ENCODE measurements at regions not wholly inside any gene's neighbourhood (a gene's known extent, or its start where the extent isn't known, plus 50 kb on each side); places are given as distances from the start of the nearest gene placed in this dataset.

GRCh38 chr20:63127700-63128364, 88.1 kb downstream of the YTHDF1 start:
- DNase-seq (ENCODE audit: low spot score) = no peak
- no peak for TF ChIP-seq CTCF (IDR thresholded peaks at IDR 0.05)
- H3K27ac ChIP-seq = no peak overlapping the region
- H3K4me3 ChIP-seq = no peak overlapping the region

GRCh38 chr20:63126876-63127699, 88.8 kb downstream of the YTHDF1 start:
- TF ChIP-seq CTCF (IDR thresholded peaks at IDR 0.05) = no peak
- DNase-seq (ENCODE audit: low spot score) = no peak
- Histone ChIP-seq H3K4me3 (no peak overlapping the region), H3K27ac (no peak overlapping the region)

- Histone ChIP-seq H3K27ac (no peak overlapping the region), H3K4me3 (no peak overlapping the region)
- peak; percentile 58 for DNase-seq (ENCODE audit: low spot score)
- no peak for TF ChIP-seq CTCF (IDR thresholded peaks at IDR 0.05)
Observed at GRCh38 chr20:63125838-63126601, 89.9 kb downstream of the YTHDF1 start.

GRCh38 chr20:63125581-63125837, 90.4 kb downstream of the YTHDF1 start:
- Histone ChIP-seq H3K4me3 (no peak overlapping the region), H3K27ac (no peak overlapping the region)
- no peak for DNase-seq (ENCODE audit: low spot score)
- no peak for TF ChIP-seq CTCF (IDR thresholded peaks at IDR 0.05)

DNA sequence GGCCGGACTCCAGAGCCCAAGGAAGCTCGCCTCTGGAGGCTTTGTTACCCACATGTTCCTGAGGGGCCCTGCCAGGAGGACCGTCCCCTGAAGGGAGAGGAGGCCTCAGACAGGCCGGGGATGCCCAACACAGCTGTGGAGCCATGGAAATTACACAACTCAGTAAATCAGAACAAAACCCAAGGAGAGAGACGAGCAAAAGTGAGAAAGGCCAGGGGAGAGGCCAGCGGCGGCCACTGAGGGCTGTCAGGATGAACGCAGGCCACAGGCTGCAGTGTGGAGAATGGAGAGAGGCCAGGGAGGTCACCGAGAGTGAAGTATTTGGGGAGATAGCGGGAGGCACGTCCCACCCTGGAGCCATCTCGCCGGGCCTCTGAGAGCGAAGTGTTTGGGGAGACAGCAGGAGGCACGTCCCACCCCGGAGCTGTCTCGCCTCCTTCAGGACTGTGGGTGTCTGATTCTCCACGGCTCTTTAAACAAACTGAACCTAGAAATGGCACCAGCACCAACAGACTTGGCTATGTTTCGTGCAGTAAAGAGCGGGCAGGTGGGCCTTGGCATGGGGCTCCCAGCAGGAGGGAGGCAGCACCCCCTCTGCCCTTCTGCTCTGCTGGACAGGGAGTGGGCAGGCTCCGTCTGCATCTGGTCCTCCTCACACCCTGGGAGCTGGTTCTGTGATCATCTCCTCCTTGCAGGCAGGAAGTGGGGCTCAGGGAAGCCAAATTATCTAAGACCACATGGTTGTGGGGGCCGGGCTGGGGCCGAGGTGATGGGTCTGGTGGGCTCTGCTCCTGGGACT, 91.0 kb downstream of the YTHDF1 start:
- Histone ChIP-seq H3K27ac (no peak overlapping the region), H3K4me3 (no peak overlapping the region)
- TF ChIP-seq CTCF (IDR thresholded peaks at IDR 0.05) = no peak
- no peak for DNase-seq (ENCODE audit: low spot score)

GRCh38 chr20:63124092-63124781, 91.7 kb downstream of the YTHDF1 start:
- TF ChIP-seq CTCF (IDR thresholded peaks at IDR 0.05) = no peak
- Histone ChIP-seq H3K4me3 (no peak overlapping the region), H3K27ac (no peak overlapping the region)
- no peak for DNase-seq (ENCODE audit: low spot score)
